Right renal cortex interstitium (tissue), 3 donors: ENCODE measurements at regions not wholly inside any gene's neighbourhood (a gene's known extent, or its start where the extent isn't known, plus 50 kb on each side); places are given as distances from the start of the nearest gene placed in this dataset.

Source experiments
- DNase-seq, 3 donors: peaks; one replicate each; pipeline ENCODE4 v3.0.0-alpha.2; 2013; ENCODE audit warnings: low read depth in 3 of 3, low spot score in 2 of 3

GRCh38 chr7:131096267-131096927 lies 231.3 kb upstream of the MKLN1 start:
- DNase-seq = no peak

GRCh38 chr7:131097662-131098376 lies 229.9 kb upstream of the MKLN1 start:
- DNase-seq = no peak

GRCh38 chr7:131098527-131098926 lies 229.1 kb upstream of the MKLN1 start:
- DNase-seq = no peak

GRCh38 chr7:131100357-131101054 lies 227.2 kb upstream of the MKLN1 start:
- DNase-seq = no peak

GRCh38 chr7:131103997-131104396 lies 223.7 kb upstream of the MKLN1 start:
- no peak for DNase-seq

GRCh38 chr7:131104596-131105293 lies 222.9 kb upstream of the MKLN1 start:
- DNase-seq = no peak

- no peak for DNase-seq
Measured at GRCh38 chr7:131105294-131105798, 222.3 kb upstream of the MKLN1 start.

- peak in 1 of 3 donors; percentile 26 for DNase-seq
Measured at GRCh38 chr7:131105799-131106680, 221.6 kb upstream of the MKLN1 start.

GRCh38 chr7:131106681-131107336 lies 220.9 kb upstream of the MKLN1 start:
- DNase-seq = no peak

GRCh38 chr7:131107337-131108211 lies 220.1 kb upstream of the MKLN1 start:
- peak in 1 of 3 donors; percentile 40 for DNase-seq

- no peak for DNase-seq
Measured at GRCh38 chr7:131108212-131108940, 219.3 kb upstream of the MKLN1 start.

- no peak for DNase-seq
Measured at GRCh38 chr7:131109011-131109758, 218.5 kb upstream of the MKLN1 start.

GRCh38 chr7:131109759-131110296 lies 217.8 kb upstream of the MKLN1 start:
- peak in 1 of 3 donors; percentile 38 for DNase-seq

GRCh38 chr7:131110297-131111080 lies 217.2 kb upstream of the MKLN1 start:
- DNase-seq = no peak

GRCh38 chr7:131111081-131111576 lies 216.5 kb upstream of the MKLN1 start:
- DNase-seq = no peak

GRCh38 chr7:131111792-131112191 lies 215.9 kb upstream of the MKLN1 start:
- DNase-seq = no peak
